Adrenal gland (tissue), 5 donors: ENCODE measurements at regions not wholly inside any gene's neighbourhood (a gene's known extent, or its start where the extent isn't known, plus 50 kb on each side); places are given as distances from the start of the nearest gene placed in this dataset.
"Not testable (repeated sequence)": the region's sequence is repeated elsewhere in the genome, so short reads cannot be mapped to it uniquely, and the experiment has no call there.

Experiments used
- POLR2A ChIP-seq, 2 donors: fragments of 450-650 bp; IDR thresholded peaks; one replicate each; pipeline ENCODE4 v1.6.1; 2017; ENCODE audit warnings: antibody characterized with exemption in 2 of 2, mild to moderate bottlenecking in 2 of 2, moderate library complexity in 1 of 2
- TF ChIP-seq, protein P1 (sequence below), 6 experiments: fragments of 450-650 bp in 4 of 6; fragments of 200-600 bp in 2 of 6; sonication (generic) in 1 of 6; IDR thresholded peaks; 1 replicate in 5 of 6; 2 replicates in 1 of 6; pipeline versions ENCODE4 v1.5.1 to v1.8.0; 2016 to 2021; ENCODE audit warnings: antibody characterized with exemption in 6 of 6, mild to moderate bottlenecking in 2 of 6, moderate library complexity in 1 of 6
- donor health status: DM: no; HTN: no; CAD: no.

- TF ChIP-seq, protein P1, sequence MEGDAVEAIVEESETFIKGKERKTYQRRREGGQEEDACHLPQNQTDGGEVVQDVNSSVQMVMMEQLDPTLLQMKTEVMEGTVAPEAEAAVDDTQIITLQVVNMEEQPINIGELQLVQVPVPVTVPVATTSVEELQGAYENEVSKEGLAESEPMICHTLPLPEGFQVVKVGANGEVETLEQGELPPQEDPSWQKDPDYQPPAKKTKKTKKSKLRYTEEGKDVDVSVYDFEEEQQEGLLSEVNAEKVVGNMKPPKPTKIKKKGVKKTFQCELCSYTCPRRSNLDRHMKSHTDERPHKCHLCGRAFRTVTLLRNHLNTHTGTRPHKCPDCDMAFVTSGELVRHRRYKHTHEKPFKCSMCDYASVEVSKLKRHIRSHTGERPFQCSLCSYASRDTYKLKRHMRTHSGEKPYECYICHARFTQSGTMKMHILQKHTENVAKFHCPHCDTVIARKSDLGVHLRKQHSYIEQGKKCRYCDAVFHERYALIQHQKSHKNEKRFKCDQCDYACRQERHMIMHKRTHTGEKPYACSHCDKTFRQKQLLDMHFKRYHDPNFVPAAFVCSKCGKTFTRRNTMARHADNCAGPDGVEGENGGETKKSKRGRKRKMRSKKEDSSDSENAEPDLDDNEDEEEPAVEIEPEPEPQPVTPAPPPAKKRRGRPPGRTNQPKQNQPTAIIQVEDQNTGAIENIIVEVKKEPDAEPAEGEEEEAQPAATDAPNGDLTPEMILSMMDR (IDR thresholded peaks at IDR 0.05), result not testable (repeated sequence)
- not testable (repeated sequence) for TF ChIP-seq POLR2A (IDR thresholded peaks at IDR 0.05)
Observed at GRCh38 chr5:143625048-143625447, 186.9 kb upstream of the HMHB1 start.
